GM18873 (cell line): ENCODE measurements at regions not wholly inside any gene's neighbourhood (a gene's known extent, or its start where the extent isn't known, plus 50 kb on each side); places are given as distances from the start of the nearest gene placed in this dataset.

ENCODE experiments used
- ATAC-seq: cut with Tn5 transposase; IDR thresholded peaks from one replicate; pipeline ENCODE4 v1.9.1; 2021; ENCODE audit warnings: mild to moderate bottlenecking, moderate library complexity, moderate number of reproducible peaks; ENCODE audit not compliant: unreplicated experiment, low FRiP score

DNA sequence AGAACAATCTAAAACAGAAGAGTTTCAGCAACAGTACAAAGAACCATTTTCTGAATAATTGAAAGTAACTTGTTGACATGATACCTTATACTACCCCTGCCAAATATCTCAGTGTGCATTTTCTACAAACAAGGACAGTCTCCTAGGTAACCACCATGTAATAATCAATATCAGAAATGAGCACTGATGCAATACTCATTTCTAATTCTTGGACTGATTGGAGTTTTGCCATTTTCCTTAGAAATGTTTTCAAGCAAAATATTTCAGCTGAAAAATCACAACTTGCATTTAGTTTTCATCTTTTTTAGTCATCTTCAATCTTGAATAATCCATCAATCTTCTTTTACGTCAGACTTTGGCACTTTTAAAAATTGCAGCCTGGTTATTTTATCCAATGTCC lies 420.2 kb downstream of the CDC14C start:
- no peak for ATAC-seq

DNA sequence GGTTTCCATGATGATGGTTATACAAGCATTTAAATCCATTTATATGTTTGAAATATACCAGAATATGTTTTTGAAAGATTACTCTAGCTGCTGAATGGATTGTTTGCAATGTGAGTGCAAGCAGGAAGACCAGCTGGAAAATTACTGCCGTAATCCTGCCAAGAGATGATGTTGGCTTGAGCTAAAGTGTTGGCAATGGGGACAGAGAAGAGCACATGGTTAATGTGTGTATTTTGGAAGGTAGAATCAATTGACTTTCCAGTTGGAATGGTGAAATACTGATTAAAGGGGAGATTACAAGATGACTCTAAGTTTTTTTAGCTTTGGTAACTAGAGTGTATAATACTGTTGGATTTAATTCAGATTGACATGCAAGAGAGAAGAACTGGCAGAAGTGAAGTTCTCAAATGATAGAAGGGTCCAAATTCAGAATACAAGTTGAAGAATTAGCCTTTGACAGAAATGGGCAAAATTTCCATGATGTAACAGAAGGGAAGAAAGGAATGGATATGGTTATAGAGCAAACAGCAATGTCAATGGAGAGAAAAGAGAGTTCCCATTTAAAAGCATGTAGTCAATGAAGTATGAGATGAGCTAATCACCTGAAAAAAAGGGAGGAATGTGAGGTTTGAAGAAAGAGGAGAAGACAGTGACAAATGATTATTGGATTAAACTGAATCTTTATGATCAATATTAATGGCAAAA lies 422.0 kb downstream of the CDC14C start:
- ATAC-seq: no peak

DNA sequence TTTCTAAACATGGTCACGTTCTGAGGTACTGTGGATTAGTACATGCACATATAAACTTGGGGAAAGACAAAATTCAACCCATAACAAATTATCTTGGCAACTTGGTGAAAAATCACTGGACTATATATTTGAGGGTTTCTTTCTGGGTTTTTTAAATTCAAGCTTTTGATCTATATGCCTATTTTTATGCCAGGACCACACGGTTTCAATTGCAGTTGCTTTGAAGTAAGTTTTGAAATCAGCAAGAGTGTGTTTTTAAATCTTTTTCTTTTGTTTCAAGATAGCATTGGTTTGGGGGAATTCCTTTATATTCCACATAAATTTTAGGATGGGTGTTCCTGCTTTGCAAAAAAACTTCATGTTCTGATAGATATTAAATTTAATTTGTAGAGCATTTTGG lies 406.4 kb upstream of the VWC2 start:
- no peak for ATAC-seq

DNA sequence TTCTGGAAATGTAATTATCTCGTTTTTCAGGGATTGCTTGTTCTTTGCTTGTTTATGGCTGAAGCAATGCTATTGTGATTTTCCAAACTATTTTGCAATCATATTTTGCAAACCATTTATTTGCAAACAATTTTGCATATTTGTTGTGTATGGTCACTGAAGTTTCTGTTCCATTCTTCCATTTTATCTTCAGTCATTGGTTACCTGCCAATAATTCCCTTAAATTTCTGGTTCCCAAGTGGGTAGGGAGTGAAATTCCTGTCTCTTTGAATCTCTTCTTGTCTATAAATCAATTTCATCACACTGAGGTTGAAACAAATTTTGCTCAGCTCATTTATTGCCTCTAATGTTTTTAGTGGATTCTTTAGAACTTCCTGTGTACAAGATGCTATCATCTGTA lies 401.7 kb upstream of the VWC2 start:
- no peak for ATAC-seq

DNA sequence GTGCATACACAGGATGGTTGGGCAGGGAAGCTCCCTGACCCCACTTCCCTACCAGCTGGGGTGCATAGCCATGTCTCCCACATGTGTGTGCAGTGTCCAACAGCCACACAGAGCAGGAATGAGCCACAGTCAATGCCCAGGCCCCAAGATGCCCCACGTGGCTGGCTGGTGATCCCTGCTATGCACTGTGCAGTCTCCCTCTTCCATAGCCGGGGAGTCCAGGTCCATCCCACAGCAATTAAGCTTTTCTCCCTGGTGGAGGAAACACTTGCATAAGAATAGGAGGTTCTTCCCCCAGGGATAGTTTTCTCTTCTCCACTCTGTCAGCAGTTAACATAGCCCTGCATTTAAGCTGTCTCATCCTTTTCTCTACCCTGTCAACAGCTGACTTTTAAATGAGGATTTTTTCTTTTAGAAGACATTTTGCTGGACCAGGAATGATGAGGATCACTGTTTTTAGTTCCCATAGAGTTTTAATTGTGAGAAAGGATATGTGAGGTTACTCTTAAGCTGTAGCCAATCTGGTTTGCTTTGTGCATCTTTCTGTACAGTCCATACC lies 396.5 kb upstream of the VWC2 start:
- ATAC-seq: no peak

DNA sequence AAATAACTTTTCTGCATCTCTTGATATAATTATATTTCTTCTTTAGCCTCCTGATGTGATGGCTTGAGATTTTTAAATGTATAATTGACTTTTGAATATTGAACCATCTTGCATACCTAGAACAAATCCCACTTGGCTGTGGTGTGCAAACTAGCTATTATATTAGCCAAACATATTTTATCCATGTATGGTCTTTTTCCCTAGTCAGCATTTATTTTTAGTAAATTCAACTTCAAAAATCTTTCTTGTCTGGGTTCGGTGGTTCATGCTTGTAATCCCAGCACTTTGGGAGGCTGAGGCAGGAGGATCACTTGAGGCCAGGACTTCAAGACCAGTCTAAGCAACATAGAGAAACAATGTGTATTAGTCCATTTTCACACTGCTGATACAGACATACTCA lies 386.6 kb upstream of the VWC2 start:
- no peak for ATAC-seq

DNA sequence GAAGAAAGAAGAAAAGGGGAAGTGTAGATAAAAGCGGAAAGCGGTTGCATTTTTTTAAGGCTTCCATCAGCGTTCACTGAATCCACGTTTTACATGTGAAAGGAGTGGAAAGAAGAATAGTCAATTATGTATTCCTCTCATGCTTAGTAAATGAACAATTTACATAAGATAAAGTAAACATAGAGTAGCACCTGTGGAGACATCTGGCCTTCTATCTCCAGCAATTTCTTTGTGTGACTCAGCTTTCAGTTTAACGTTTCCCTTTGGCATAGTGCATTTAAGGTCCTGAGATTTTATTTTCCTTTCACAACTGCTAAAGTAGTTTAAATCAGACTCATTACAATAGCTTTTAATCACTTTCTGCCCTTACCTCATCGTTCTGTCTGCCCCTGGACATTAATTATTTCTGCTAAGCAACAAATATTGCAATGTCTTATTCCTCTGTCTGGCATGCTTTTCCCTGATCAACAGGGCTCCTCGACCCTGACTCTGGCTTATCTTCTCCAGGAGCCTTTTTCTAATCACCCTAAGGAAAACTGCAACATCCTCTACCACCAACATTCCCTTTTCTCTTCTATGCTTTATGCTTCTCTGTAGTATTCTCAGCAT lies 383.5 kb upstream of the VWC2 start:
- no peak for ATAC-seq

DNA sequence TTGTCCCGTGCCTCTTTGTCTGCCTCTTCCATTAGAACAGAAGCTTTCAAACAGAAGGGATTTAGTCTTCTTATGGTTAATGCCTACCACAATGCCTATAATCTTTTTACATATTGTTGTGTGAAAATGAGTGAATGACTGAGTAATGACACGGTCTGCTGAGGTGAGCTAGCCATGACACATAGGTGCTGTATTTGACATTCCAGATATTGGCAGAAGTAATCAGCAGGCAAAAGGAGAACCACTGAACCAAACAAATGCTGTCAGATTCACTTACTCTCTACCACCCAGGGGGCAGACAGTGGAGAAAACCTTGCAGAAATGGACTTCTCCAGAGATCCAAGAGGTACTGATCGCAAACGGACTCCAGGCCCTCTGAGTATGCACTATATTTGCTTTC lies 377.2 kb upstream of the VWC2 start:
- no peak for ATAC-seq

DNA sequence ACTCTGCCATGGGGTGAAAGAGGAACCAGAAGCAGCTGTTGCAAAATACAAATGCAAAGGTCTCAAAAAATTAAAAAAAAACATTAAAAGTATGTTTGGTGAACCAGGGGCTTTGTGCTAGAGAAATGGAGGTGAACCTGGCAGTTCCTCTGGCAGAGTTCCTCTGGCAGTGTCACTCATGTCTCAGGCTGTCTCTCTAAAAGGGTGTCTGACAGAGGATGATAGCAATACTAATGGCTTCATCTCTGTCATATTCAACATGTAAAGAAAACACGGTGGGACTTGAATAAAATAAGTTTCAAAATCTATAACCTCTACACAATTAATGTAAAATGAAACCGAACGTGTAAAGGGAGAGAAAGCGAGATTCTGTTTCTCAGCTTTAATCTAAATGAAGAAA lies 375.7 kb upstream of the VWC2 start:
- no peak for ATAC-seq

DNA sequence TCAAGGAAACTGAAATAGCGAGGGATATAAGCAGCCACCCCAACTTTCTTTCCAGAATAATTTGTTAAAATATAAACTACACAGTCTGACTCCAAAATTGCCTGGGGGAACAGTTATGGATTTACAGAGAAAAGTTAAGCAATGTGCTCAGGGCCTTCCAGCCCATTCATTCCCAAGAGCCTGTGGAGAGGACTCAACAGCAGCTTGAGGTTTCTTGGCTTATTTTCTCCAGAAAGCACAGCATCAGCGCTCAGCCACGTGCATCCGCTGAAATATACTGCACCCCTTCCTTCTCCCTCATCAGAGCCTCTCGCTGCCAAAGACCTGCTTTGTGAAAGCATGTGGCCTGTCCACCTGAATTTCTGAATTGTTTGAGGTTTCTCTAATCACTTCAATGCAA lies 375.2 kb upstream of the VWC2 start:
- ATAC-seq: no peak

DNA sequence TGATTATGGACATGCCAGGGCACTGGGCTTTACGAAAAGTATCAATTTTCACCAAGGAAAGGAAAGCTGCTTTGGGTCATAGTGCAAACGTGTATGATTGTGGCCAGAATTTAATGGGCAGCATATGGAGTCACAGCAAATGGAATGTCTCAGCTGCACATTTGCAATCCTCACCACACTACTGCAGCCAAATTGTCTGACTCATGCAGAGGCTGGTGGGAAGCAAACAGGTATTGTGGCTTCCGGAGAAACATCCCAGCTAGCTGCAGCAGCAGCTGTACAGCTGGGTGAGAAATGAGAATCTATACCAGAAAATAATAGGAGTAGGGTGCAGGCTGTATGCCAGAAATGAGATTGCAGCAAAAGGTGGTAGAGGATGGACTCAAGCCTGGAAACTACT lies 374.7 kb upstream of the VWC2 start:
- ATAC-seq: no peak

DNA sequence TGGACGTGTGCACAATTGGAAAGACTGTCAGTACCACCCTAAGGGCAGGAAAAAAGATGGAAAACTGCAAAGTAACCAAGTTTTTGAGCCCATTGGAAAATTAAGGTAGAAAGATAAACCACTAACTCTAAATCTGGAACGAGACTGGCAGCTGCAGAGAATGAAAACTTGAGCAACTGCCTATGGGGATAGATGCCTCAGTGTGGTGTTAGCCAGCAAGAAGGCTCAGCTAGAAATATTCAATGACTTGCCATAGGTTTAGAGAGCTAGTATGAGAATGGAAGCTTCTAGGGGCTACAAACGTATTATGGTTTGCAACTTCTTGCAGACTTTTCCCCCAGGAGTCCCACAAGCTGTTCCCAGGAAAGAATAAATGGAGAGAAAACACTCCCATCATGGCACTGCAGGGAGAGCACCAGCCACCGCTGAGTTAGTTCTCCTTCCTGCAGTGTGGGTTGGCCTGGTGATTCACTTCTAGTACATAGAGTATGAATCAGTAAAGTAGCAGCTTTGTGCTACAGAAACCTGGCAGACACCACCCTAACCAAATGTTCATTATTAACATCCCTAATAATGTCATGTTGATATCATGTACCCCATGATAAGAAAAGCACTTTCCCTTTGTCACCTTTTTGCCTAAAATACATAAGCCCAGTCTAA lies 372.4 kb upstream of the VWC2 start:
- no peak for ATAC-seq

DNA sequence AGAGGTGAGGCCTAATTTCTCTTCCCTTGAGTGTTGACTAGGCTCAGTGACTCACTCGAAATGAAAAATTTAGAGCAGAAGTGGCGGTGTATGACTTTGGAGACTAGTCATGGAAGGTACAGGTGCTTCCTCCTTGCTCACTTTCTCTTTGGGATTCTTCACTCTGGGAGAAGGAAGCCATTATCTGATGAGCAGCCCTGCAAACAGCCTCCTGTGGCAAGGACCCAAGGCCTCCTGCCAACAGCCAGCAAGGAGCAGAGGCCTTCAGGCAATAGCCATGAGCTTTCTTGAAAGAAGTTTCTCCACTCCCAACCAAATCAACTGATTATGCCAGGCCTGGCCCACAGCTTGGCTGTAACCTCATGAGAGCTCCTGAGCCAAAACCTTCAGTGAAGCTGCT lies 369.6 kb upstream of the VWC2 start:
- ATAC-seq: no peak

DNA sequence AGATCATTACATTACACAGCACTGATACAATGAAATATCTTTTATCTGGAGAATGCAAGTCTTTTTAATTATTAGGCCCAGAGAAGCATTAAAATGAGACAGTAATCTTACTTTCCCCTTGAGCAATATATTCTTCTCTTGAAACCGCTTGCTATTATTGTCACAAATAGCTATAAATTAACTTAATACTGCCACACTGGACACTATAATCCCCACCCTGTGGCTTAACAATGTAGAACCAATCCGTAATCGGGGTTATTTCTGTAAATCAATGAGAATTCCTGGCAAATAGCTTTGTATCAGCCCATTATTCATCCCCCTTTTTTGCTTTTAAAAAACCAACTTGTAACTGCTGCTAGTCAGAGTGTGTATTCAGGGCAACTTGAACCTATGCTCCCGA lies 366.2 kb upstream of the VWC2 start:
- ATAC-seq: no peak

DNA sequence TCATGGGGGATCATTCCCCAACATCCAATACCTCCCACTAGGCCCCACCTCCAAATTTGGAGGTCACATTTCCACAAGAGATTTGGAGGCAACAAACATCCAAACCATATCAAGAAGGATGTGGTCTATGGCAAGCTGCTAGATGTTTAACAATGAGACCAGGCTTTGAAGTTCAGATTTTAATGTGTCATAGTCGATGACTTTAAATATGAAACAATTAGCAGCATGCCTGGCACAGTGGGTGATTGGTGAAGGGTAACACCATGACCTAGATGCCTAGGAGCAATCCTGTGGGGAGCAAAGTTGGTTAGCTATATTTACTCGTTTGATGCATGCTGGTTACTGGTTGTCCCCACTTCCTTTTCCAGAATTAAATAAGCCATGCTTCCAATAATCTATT lies 356.4 kb upstream of the VWC2 start:
- ATAC-seq: no peak

DNA sequence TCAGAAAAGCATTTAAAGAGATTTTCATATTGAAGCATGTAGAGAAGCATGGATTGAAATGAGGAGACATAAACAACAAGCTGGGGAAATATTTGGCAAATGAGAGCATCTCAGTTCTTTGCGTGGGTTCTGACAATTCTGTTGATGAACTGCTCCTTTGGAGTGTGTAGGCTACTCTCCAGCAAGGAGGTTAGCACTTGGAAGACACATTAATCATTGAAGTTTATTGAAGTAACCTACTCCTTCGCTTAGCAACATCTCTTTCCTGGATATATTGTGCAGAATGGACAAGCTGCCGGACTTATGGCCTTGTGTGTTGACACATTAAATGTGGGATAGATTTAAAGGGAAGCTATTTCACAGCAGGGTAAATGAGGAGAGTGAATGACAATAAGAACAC lies 354.5 kb upstream of the VWC2 start:
- ATAC-seq: no peak

DNA sequence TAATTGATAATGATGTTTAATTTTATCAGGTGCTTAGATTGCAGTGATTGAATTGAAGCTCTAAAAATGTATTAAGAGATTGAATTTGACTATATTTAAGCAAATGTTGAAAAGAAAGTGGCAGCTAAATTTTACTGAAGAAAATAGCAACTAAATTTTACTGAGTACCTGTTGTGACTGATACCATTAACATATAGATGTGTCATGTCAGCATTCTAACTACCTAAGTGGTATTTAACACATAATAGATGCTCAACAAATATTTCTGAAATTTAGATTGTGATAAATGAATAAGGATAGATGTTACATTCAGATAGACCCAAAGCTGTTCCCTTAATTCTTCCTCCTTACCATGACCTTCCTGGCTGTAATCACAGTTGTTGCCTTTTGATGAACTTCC lies 350.9 kb upstream of the VWC2 start:
- ATAC-seq: no peak

DNA sequence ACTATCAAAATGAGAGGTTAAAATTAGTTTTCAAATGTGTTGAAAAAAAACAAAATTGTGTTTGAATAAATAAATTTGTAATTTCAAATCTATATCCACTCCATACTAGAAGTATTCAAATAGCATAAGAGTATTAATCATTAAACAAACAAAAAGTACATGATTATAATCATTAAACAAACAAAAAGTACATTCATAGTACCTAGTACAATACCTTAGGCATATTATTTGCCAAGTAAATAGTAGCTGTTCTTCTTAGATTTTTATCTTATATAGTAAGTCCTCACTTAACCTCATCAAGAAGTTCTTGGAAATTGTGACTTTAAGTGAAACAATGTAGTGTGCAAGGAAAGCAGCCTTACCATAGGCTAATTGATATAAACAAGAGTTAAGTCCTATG lies 349.3 kb upstream of the VWC2 start:
- no peak for ATAC-seq

DNA sequence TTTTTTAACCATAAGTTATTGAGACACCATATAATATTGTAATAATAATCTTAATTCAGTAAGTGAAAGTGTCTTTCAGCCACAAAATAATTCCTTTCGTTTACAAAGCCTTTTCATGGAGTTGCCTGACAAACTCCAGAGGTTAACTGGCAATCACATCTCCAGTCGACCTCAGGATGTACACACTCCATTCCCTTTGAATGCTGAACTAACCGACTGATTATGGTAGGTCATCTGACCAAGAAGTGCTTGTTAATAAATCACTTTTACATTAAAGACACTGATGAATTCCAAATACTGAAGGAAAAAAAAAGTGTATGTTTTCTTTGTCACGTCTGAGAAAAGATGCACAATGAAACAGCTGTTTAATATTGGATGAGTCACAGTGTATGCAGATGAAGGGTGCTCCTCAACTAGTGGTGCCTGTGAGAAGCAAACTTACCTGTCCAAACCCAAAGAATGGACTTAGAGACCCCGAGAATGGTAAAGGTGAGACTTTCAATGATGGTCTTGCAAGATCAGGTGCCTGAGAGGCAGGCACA lies 348.1 kb upstream of the VWC2 start:
- no peak for ATAC-seq

DNA sequence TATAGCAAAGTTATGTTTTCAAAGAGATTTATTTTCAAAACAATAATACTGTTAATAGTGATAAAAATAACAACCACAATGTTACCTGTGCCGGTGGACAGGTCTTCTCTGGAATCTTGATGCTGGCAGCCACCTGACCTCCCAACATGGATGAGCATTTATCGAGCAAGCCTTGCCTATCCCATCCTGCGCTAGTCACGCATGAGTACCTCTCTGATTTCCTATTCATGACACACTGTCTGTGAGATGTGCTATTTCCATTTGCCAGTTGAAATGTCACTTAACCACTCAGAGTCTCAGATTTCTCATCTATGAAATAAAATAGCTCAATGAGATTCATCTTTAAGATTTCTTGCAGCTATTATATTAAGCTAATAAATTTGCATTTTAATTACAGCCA lies 341.2 kb upstream of the VWC2 start:
- ATAC-seq: no peak

DNA sequence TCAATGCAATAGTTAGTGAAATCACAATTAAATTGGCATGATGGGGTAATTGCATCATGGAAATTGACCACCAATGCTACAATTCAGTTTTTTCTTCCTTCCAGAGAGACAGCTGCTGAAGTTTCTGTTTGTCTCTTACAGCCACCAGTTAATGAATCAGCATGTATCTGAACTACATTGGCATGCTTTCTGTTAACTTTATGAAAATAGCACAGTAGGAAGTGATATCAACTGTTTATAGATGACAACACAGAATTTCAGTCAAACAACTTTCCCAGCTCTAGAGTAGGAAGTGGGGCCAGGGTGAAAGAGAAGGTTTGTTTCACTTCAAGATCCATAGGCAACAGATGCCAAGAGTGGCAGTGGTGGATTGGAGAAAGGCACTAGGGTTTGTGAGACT lies 339.6 kb upstream of the VWC2 start:
- no peak for ATAC-seq

DNA sequence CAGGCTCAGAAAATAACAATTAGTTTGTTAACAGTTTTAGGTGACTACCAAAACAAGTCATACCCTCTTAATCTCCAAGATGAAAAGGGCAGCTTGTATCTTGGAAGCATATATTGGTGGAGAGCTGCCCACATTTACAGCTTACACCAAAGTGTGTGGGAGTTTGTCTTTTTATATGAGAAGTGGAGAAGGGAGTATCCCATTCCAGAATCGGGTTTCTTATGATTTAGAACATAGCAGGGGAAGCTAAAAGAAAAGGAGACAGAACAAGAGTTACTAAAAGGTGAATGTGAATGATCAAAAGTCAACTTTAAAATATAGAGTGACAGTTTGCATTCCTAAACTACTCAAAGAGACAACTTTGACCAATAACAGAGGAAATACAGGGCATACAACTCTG lies 338.6 kb upstream of the VWC2 start:
- ATAC-seq: no peak
